IMR-90 (cell line): ENCODE measurements at regions not wholly inside any gene's neighbourhood (a gene's known extent, or its start where the extent isn't known, plus 50 kb on each side); places are given as distances from the start of the nearest gene placed in this dataset.

Experiments used
- ATAC-seq: fragments of 200-7000 bp; cut with Tn5 transposase; 2 replicates; pipeline ENCODE4 v1.9.1; 2020; ENCODE audit warnings: low read depth, mild to moderate bottlenecking, moderate library complexity
- BruUV-seq: library from RNA; stranded (reverse); fragments of 400-500 nt; replicated peaks from 2 replicates; lab custom pipeline; 2021; lab: Mats Ljungman, UMichigan
- CTCF ChIA-PET: fragments of 300-600 bp; formaldehyde crosslinking; extraction: SDS; loops from one replicate; lab custom pipeline; 2021; ENCODE audit warnings: antibody characterized with exemption; lab: Yijun Ruan, JAX
- POLR2A ChIA-PET: fragments of 300-600 bp; sonication (Branson Sonifier 250); formaldehyde crosslinking; loops from one replicate; lab custom pipeline; 2022; ENCODE audit warnings: antibody characterized with exemption; ENCODE audit not compliant: unreplicated experiment; lab: Charles Lee
- DNase-seq: peaks from one replicate; pipeline ENCODE4 v3.0.0; 2013
- H2AFZ ChIP-seq: replicated peaks from 2 replicates; pipeline ENCODE3; 2013; ENCODE audit warnings: low read length, mild to moderate bottlenecking; ENCODE audit not compliant: poor library complexity
- H2AK5ac ChIP-seq: 2 replicates; pipeline ENCODE4 v1.6.1; 2013; ENCODE audit warnings: low read depth, low read length, inconsistent platforms
- H2AK9ac ChIP-seq: replicated peaks from 2 replicates; pipeline ENCODE3; 2013; ENCODE audit warnings: mild to moderate bottlenecking, low read depth, low read length, moderate library complexity; ENCODE audit not compliant: poor library complexity
- H2BK120ac ChIP-seq: 2 replicates; pipeline ENCODE4 v1.6.1; 2013; ENCODE audit warnings: low read depth, low read length, inconsistent platforms
- H2BK15ac ChIP-seq: 3 replicates; pipeline ENCODE4 v1.6.1; 2013; ENCODE audit warnings: low read depth, low read length, inconsistent platforms
- H2BK20ac ChIP-seq: 2 replicates; pipeline ENCODE4 v1.6.1; 2013; ENCODE audit warnings: low read depth, mild to moderate bottlenecking, inconsistent platforms, low read length, moderate library complexity
- H2BK5ac ChIP-seq: 2 replicates; pipeline ENCODE4 v1.6.1; 2013; ENCODE audit warnings: mild to moderate bottlenecking, low read depth, low read length, inconsistent platforms; ENCODE audit not compliant: poor library complexity, severe bottlenecking
- H3K14ac ChIP-seq: replicated peaks from 2 replicates; pipeline ENCODE4 v1.6.1; 2013; ENCODE audit warnings: low read depth, low read length, inconsistent platforms
- H3K18ac ChIP-seq: 2 replicates; pipeline ENCODE4 v1.6.1; 2013; ENCODE audit warnings: low read depth, low read length, control low read depth
- H3K23ac ChIP-seq: 2 replicates; pipeline ENCODE4 v1.6.1; 2013; ENCODE audit warnings: low read depth, low read length, inconsistent platforms
- H3K27ac ChIP-seq: 2 replicates; pipeline ENCODE4 v1.5.1; 2013; ENCODE audit warnings: mild to moderate bottlenecking, control low read depth, low read length; ENCODE audit not compliant: insufficient read depth
- H3K27me3 ChIP-seq: 2 replicates; pipeline ENCODE4 v1.6.1; 2013; ENCODE audit warnings: low read length; ENCODE audit not compliant: control insufficient read depth, insufficient read depth
- H3K36me3 ChIP-seq: 2 replicates; pipeline ENCODE4 v1.6.1; 2013; ENCODE audit warnings: low read length, mixed read lengths; ENCODE audit not compliant: control insufficient read depth, insufficient read depth
- H3K4ac ChIP-seq: 2 replicates; pipeline ENCODE4 v1.6.1; 2013; ENCODE audit warnings: low read depth, low read length, inconsistent platforms
- H3K4me1 ChIP-seq: 2 replicates; pipeline ENCODE4 v1.6.1; 2013; ENCODE audit warnings: low read length, mixed read lengths; ENCODE audit not compliant: control insufficient read depth, insufficient read depth
- H3K4me2 ChIP-seq: 2 replicates; pipeline ENCODE4 v1.6.1; 2013; ENCODE audit warnings: low read depth, mild to moderate bottlenecking, control low read depth, low read length, moderate library complexity
- H3K4me3 ChIP-seq: 2 replicates; pipeline ENCODE4 v1.5.1; 2013; ENCODE audit warnings: low read depth, mild to moderate bottlenecking, control low read depth, low read length, moderate library complexity; ENCODE audit not compliant: insufficient read depth
- H3K56ac ChIP-seq: 2 replicates; pipeline ENCODE4 v1.6.1; 2013; ENCODE audit warnings: low read length, inconsistent platforms; ENCODE audit not compliant: insufficient read depth; ENCODE audit errors: extremely low read depth
- H3K79me1 ChIP-seq, 2 experiments: 2 replicates each; pipeline ENCODE4 v1.6.1; 2013; ENCODE audit warnings: low read length in 2 of 2, inconsistent platforms in 1 of 2, low read depth in 1 of 2
- H3K9ac ChIP-seq: 2 replicates; pipeline ENCODE4 v1.6.1; 2013; ENCODE audit warnings: low read depth, low read length, control low read depth
- H3K9me1 ChIP-seq: 2 replicates; pipeline ENCODE4 v1.6.1; 2013; ENCODE audit warnings: low read length, inconsistent platforms; ENCODE audit not compliant: insufficient read depth
- H3K9me3 ChIP-seq: 2 replicates; pipeline ENCODE4 v1.6.1; 2013; ENCODE audit warnings: low read length; ENCODE audit not compliant: control insufficient read depth, insufficient read depth
- H4K20me1 ChIP-seq: 2 replicates; pipeline ENCODE4 v1.6.1; 2013; ENCODE audit warnings: low read length, inconsistent platforms; ENCODE audit not compliant: insufficient read depth
- H4K5ac ChIP-seq: 2 replicates; pipeline ENCODE4 v1.6.1; 2013; ENCODE audit warnings: mild to moderate bottlenecking, low read depth, low read length, control low read depth
- H4K8ac ChIP-seq, 2 experiments: 2 replicates each; pipeline ENCODE4 v1.6.1; 2013; ENCODE audit warnings: low read depth in 2 of 2, low read length in 2 of 2, control low read depth in 1 of 2, inconsistent platforms in 1 of 2
- H4K91ac ChIP-seq: 2 replicates; pipeline ENCODE4 v1.6.1; 2013; ENCODE audit warnings: low read depth, low read length, inconsistent platforms; ENCODE audit not compliant: insufficient read depth
- BHLHE40 ChIP-seq: fragments of 150-350 bp; IDR thresholded peaks from 2 replicates; pipeline ENCODE4 v1.6.1; 2016; ENCODE audit warnings: mild to moderate bottlenecking, low read depth, low read length
- CEBPB ChIP-seq: IDR thresholded peaks from 2 replicates; pipeline ENCODE4 v1.6.1; 2012; ENCODE audit warnings: low read depth, low read length, improper control_type of control experiment
- FOS ChIP-seq: fragments of 150-350 bp; IDR thresholded peaks from 2 replicates; pipeline ENCODE4 v1.6.1; 2016; ENCODE audit warnings: low read depth, low read length
- MAFK ChIP-seq: IDR thresholded peaks from 2 replicates; pipeline ENCODE4 v1.6.1; 2012; ENCODE audit warnings: low read depth, low read length, improper control_type of control experiment
- MAZ ChIP-seq: IDR thresholded peaks from 2 replicates; pipeline ENCODE4 v1.6.1; 2012; ENCODE audit warnings: low read depth, mild to moderate bottlenecking, low read length, improper control_type of control experiment, moderate library complexity, borderline replicate concordance
- MXI1 ChIP-seq: IDR thresholded peaks from 2 replicates; pipeline ENCODE4 v1.6.1; 2012; ENCODE audit warnings: low read depth, mild to moderate bottlenecking, low read length, moderate library complexity, borderline replicate concordance
- POLR2A ChIP-seq: IDR thresholded peaks from 2 replicates; pipeline ENCODE4 v1.6.1; 2012; ENCODE audit warnings: mild to moderate bottlenecking, low read depth, low read length
- RCOR1 ChIP-seq: IDR thresholded peaks from 2 replicates; pipeline ENCODE4 v1.6.1; 2012; ENCODE audit warnings: mild to moderate bottlenecking, low read length, improper control_type of control experiment; ENCODE audit not compliant: insufficient replicate concordance
- SMC3 ChIP-seq: fragments of 150-350 bp; IDR thresholded peaks from 2 replicates; pipeline ENCODE4 v1.6.1; 2016; ENCODE audit warnings: low read depth, mild to moderate bottlenecking, antibody characterized with exemption, low read length, moderate library complexity
- WGBS, 2 experiments: methylation state at CpG; one replicate each; pipeline versions ENCODE4 v1.1.5 to v1.1.7; 2013; ENCODE audit warnings: missing lambda C conversion rate in 2 of 2; ENCODE audit not compliant: insufficient read length in 1 of 2; ENCODE audit errors: extremely low coverage in 2 of 2; 5-methylcytosine and 5-hydroxymethylcytosine counted together
- dilution Hi-C: fragments of 300-500 bp; cut with HindIII; formaldehyde crosslinking; loops from one replicate; pipeline ENCODE4 v1.14.3; 2018; ENCODE audit warnings: low sequenced_read_pairs; ENCODE audit not compliant: unreplicated experiment
- in situ Hi-C: fragments of 300-500 bp; cut with MboI; formaldehyde crosslinking; loops from 3 replicates; pipeline ENCODE4 v1.14.3; 2019; ENCODE audit warnings: low sequenced_read_pairs, inconsistent platforms, mixed read lengths
- intact Hi-C: fragments of 100-400 bp; cut with micrococcal nuclease; formaldehyde crosslinking; loops from 2 replicates; pipeline ENCODE4 v1.10.0; 2022
- TF ChIP-seq, protein P1 (sequence below): fragments of 150-350 bp; IDR thresholded peaks from 2 replicates; pipeline ENCODE4 v1.6.1; 2017; ENCODE audit warnings: mild to moderate bottlenecking, antibody characterized with exemption, low read length, low read depth
- TF ChIP-seq, protein P2 (sequence below): fragments of 150-350 bp; IDR thresholded peaks from 2 replicates; pipeline ENCODE4 v1.6.1; 2016; ENCODE audit warnings: low read depth, mild to moderate bottlenecking, low read length, moderate library complexity, borderline replicate concordance

DNA sequence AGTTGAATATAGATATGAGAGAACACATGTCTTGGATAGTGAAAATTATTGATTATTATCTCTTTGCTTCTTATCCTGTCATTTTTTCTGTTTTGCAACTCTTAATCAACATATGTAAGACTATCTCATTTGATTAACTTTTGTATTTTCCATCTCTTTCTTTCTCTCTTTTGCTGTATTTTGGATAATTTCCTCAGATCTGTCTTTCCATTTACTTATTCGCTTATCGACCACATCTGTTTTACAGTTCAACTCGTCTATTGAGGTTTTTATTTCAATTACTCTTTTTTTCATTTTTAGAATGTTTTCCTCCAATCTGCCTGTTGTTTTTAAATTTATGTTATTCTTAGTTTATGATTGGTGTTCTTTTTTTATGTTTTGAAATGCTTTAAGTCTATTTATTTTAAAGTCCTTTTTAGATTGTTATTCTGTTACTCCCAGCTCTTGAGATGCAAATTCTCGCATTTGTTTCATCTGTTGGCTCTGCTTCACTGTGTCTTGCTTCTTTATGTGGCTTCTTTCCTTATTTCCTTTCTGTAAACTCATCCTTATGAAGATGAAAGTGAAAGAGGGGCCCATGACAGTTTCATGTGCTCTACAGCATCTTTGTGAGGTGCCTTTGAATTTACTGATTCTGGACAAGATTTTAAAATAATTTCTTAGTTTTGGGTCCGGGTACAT lies 87.8 kb upstream of the IRX5 start:
- Histone ChIP-seq H3K36me3 (no peaks in the 10 kb centered on the region), H2BK120ac (no peak overlapping the region), H3K79me1 (no peaks in the 10 kb centered on the region), H3K4ac (no peak overlapping the region), H3K56ac (no peak overlapping the region), H3K27me3 (no peaks in the 10 kb centered on the region), H4K8ac (no peak overlapping the region), H3K27ac (no peak overlapping the region), H3K9me3 (peaks cover 2% of the 10 kb centered on the region; the same call in 1 of the 2 replicates), H3K9me1 (no peaks in the 10 kb centered on the region), H2AK5ac (no peak overlapping the region), H4K20me1 (no peaks in the 10 kb centered on the region), H4K91ac (no peak overlapping the region), H3K4me2 (no peak overlapping the region), H2AK9ac (no peak overlapping the region), H3K4me3 (no peak overlapping the region), H3K23ac (no peak overlapping the region), H3K4me1 (no peaks in the 10 kb centered on the region), H2BK5ac (no peak overlapping the region), H2AFZ (no peak overlapping the region), H2BK20ac (no peak overlapping the region), H2BK15ac (no peak overlapping the region), H4K5ac (no peak overlapping the region), H3K9ac (no peak overlapping the region), H3K18ac (no peak overlapping the region), H3K14ac (no peak overlapping the region)
- no peak for DNase-seq
- ChIA-PET CTCF (no interaction called here), POLR2A (no interaction called here)
- dilution Hi-C loops (no loop called here), in situ Hi-C loops (no loop called here), intact Hi-C loops (no loop called here)
- BruUV-seq: no TSS peak
- no peak for TF ChIP-seq BHLHE40
- no peak for TF ChIP-seq CEBPB
- TF ChIP-seq MXI1: no peak
- TF ChIP-seq, protein P1, sequence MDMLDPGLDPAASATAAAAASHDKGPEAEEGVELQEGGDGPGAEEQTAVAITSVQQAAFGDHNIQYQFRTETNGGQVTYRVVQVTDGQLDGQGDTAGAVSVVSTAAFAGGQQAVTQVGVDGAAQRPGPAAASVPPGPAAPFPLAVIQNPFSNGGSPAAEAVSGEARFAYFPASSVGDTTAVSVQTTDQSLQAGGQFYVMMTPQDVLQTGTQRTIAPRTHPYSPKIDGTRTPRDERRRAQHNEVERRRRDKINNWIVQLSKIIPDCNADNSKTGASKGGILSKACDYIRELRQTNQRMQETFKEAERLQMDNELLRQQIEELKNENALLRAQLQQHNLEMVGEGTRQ: no peak
- no peak for TF ChIP-seq RCOR1
- TF ChIP-seq, protein P2, sequence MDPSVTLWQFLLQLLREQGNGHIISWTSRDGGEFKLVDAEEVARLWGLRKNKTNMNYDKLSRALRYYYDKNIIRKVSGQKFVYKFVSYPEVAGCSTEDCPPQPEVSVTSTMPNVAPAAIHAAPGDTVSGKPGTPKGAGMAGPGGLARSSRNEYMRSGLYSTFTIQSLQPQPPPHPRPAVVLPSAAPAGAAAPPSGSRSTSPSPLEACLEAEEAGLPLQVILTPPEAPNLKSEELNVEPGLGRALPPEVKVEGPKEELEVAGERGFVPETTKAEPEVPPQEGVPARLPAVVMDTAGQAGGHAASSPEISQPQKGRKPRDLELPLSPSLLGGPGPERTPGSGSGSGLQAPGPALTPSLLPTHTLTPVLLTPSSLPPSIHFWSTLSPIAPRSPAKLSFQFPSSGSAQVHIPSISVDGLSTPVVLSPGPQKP: no peak
- no peak for TF ChIP-seq MAZ
- no peak for TF ChIP-seq SMC3
- no peak for TF ChIP-seq MAFK
- TF ChIP-seq POLR2A: no peak
- no peak for TF ChIP-seq FOS
- WGBS, 2 experiments: no CpG with 5 or more reads among the region's 5 CpGs
- no peak for ATAC-seq
